ENCODE measurements at regions not wholly inside any gene's neighbourhood (a gene's known extent, or its start where the extent isn't known, plus 50 kb on each side); places are given as distances from the start of the nearest gene placed in this dataset.

DNA sequence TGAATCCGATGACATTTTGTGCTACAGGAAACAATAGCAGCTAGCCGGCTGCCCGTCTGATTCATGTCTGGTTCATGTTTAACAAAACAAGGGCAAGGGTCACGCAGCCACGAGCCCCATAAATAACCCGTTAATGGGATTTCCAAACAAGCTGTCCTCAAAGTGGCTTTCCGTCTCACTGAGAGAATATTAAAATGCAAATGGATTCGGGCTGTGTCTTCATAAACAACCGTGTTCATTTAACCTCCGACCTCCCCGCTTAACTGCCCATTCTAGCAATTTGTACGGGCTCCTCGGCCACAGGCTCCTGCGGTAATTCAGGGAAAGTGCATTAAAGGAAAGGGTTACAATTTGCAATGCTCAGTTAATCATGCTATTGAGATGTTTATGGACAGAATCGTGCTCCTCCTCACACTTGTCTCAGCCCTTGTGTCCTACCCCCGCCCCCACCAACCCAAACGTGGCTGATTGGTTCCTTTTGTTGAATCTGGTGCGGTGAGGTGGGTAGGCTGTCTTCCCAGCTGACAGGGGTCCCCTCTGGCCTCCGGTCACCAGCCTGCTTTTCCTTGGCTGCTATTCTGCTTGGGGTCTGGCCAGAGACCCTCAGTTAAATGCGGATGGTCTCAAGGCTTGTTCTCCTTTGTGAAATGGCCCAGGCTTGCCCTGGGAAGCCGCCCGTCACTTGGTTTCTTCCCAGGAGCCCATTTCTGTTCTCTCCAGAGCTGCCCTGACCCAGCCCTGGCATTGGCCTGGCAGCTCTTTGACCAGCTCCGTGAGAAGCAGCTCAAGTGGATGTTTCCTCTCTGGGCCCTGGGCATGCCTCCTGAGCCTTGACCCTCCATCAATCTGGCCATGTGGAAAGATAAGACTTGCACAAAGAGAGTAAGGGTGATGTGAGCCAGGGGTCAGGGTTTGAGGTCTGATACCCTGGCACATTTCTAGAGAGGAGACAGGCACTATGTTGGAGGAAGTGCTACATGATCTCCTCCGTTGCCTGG is 200.7 kb upstream of the POU3F1 start:
- Mint-ChIP-seq H3K27me3 (peaks cover 15% of the 10 kb centered on the region), H3K36me3 (no peaks in the 10 kb centered on the region), H3K9me3 (no peaks in the 10 kb centered on the region), H3K27ac (no peak overlapping the region), H3K4me3 (no peak overlapping the region), H3K4me1 (peaks cover 2% of the 10 kb centered on the region)
- ATAC-seq (ENCODE audit: low read depth) (no peak), DNase-seq (ENCODE audit: low spot score in 2 of 2) (no peak)

DNA sequence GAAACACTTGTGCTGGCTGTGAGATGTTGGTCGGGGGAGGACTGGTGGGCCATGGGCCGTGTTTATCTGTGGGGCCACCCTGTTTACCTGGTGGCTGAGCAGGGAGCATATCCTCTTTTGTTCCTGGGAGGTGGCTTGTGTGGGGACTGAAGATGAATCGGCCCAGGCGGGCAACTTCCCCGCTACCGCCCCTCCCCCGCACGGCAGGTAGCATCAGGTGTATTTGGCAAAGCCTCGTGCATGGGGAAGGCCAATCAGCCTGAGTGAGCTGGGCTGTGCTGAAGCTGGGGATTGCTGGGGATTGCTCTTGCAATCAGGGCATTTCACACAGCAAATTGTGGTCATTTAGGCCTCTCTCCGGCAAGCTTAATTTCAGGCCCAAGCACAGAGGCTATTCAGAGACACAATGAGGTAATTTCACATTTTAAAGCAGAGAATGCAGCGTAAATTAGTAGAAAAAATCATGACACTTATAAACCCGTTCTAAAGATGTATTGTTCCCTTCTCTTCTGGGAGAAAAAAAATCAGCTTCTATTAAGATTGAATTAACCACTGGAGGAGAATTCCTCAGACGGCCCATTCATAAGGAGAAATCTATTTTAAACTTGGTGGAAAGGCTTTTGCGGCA is 197.7 kb upstream of the POU3F1 start:
- DNase-seq (ENCODE audit: low spot score in 2 of 2): no peak
- no peaks in the 10 kb centered on the region for H3K9me3 Mint-ChIP-seq
- no peak overlapping the region for H3K27ac Mint-ChIP-seq
- no peak for ATAC-seq (ENCODE audit: low read depth)
- peaks cover 2% of the 10 kb centered on the region for H3K4me1 Mint-ChIP-seq
- H3K36me3 Mint-ChIP-seq: no peaks in the 10 kb centered on the region
- H3K27me3 Mint-ChIP-seq: peaks cover 6% of the 10 kb centered on the region
- no peak overlapping the region for H3K4me3 Mint-ChIP-seq

DNA sequence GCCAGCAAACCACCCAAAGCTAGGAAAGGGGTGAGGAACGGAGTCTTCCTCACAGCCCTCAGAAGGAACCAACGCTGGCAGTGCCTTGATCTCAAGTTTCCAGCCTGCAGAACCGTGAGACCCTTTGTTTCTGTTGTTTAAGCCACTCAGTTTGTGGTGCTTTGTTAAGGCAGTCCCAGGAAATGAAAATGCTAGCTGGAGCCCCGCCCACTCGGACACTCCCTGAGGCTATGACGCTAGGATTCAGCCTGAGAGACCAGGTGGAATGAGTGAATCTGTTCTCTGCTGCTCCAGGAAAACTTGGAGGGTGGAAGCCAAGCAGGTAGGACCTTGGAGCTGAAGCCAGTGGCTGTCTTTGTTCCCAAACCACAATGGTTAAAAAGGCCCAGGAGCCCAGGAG is 196.5 kb upstream of the POU3F1 start:
- H3K4me1 Mint-ChIP-seq: no peaks in the 10 kb centered on the region
- H3K4me3 Mint-ChIP-seq: no peak overlapping the region
- DNase-seq (ENCODE audit: low spot score in 2 of 2): no peak
- H3K27me3 Mint-ChIP-seq: no peaks in the 10 kb centered on the region
- H3K9me3 Mint-ChIP-seq: no peaks in the 10 kb centered on the region
- no peaks in the 10 kb centered on the region for H3K36me3 Mint-ChIP-seq
- no peak for ATAC-seq (ENCODE audit: low read depth)
- no peak overlapping the region for H3K27ac Mint-ChIP-seq

DNA sequence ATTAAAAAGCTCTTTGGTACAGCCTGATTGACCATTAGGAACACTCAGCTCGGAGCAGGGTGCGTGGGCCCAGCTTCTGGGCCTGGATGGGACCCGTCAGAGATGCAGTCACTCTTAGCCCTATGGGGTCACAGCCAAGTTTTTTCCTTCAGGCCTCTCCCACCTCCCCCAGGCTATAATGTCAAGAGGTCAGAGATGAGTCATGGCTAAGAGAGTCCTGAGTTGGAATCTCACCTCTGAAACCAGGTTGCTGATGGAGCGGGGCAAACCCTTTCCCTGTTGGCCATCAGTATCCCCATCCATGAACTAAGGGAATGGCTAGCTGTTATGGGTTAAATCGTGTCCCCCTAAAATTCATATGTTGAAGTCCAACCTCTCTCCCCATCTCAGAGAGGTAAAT is 195.9 kb upstream of the POU3F1 start:
- DNase-seq (ENCODE audit: low spot score in 2 of 2) (no peak), ATAC-seq (ENCODE audit: low read depth) (no peak)
- H3K9me3 Mint-ChIP-seq: no peaks in the 10 kb centered on the region
- H3K27ac Mint-ChIP-seq: no peak overlapping the region
- no peaks in the 10 kb centered on the region for H3K27me3 Mint-ChIP-seq
- H3K36me3 Mint-ChIP-seq: no peaks in the 10 kb centered on the region
- no peak overlapping the region for H3K4me3 Mint-ChIP-seq
- H3K4me1 Mint-ChIP-seq: no peaks in the 10 kb centered on the region

DNA sequence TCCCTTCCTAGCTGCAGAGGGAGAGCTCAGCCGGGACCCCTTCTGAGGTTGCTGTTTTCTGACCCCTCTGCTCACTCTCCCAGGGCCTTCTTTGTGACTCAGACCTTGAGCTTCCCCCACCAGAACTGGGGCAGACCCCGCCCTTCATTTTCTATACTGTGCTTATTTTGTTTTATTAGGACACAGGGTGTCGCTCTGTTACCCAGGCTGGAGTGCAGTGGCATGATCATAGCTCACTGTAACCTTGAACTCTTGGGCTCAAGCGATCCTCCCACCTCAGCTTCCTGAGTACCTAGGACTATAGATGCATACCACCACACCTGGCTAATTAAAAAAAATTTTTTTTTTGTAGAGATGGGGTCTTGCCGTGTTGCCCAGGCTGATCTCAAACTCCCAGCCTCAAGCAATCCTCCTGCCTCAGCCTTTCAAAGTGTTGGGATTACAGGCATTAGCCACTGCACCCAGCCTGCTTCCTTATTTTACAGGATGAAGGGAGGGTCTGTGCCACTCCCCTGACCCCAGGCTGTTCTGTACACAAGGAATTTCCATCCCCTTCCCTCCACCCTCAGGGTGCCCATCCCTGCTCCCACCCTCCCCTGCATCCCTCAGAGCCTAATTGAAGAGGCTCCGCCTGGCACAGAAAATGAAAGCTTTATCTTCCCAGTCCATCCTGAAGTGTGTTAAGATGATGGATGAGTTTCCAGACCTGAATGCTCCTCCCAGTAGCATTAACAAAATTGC is 195.2 kb upstream of the POU3F1 start:
- Mint-ChIP-seq H3K27me3 (no peaks in the 10 kb centered on the region), H3K27ac (no peak overlapping the region), H3K36me3 (no peaks in the 10 kb centered on the region), H3K4me3 (no peak overlapping the region), H3K9me3 (no peaks in the 10 kb centered on the region), H3K4me1 (no peaks in the 10 kb centered on the region)
- ATAC-seq (ENCODE audit: low read depth) (no peak), DNase-seq (ENCODE audit: low spot score in 2 of 2) (no peak)

DNA sequence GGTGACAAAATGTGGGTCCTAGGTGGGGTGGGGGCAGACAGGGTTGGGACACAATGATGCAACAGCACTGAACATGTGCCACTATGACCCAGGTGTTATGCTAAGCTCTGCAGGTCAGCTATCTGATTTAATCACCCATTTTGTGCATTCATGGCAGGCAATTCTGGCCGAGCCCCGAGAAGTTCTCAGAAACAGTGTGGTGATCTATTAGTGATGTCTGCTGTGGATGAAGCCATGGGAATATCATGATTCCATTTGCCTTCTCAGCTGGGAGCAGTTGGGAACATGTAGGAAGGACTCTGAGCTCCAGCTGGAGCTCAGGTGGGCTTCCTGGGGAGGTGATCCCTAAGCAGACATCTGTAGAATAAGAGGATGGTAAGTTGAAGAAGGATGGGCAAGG is 194.0 kb upstream of the POU3F1 start:
- H3K9me3 Mint-ChIP-seq: no peaks in the 10 kb centered on the region

DNA sequence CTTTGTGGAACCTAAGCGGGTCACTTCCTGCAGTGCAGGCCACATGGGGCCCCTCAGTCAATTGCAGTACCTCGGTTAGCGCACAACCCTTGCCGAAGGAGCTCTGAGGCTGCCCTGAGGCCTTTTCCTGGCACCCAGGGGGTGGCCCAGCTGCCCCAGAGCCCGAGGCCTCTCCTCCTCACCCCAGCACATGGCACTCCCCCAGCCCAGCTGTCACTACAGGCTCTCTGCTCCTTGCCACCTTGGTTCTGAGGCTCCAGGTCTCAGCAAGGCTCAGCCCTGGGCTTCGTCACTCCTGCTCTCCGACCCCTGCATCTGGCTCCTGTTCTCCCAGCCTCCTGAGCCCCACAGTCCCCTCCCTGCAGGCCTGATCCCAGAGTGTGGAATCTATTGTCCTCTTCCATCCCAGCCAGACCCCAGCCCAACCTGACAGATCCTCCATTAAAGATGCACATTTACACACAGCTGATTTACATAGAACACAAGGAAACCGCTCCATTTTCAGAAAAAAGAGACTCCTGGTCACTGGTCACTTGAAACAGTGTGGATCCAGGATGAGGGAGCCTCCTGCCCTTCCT is 192.8 kb upstream of the POU3F1 start:
- Mint-ChIP-seq H3K9me3 (no peaks in the 10 kb centered on the region), H3K27me3 (peaks cover 8% of the 10 kb centered on the region), H3K4me1 (no peaks in the 10 kb centered on the region), H3K4me3 (no peak overlapping the region), H3K27ac (no peak overlapping the region), H3K36me3 (no peaks in the 10 kb centered on the region)
- DNase-seq (ENCODE audit: low spot score in 2 of 2) (no peak), ATAC-seq (ENCODE audit: low read depth) (no peak)

More for the DNA sequence above, 194.0 kb upstream of the POU3F1 start:
- ATAC-seq (ENCODE audit: low read depth) (no peak), DNase-seq (ENCODE audit: low spot score in 2 of 2) (no peak)
- peaks cover 8% of the 10 kb centered on the region for H3K27me3 Mint-ChIP-seq
- no peak overlapping the region for H3K27ac Mint-ChIP-seq
- H3K4me3 Mint-ChIP-seq: no peak overlapping the region
- H3K4me1 Mint-ChIP-seq: no peaks in the 10 kb centered on the region
- no peaks in the 10 kb centered on the region for H3K36me3 Mint-ChIP-seq

DNA sequence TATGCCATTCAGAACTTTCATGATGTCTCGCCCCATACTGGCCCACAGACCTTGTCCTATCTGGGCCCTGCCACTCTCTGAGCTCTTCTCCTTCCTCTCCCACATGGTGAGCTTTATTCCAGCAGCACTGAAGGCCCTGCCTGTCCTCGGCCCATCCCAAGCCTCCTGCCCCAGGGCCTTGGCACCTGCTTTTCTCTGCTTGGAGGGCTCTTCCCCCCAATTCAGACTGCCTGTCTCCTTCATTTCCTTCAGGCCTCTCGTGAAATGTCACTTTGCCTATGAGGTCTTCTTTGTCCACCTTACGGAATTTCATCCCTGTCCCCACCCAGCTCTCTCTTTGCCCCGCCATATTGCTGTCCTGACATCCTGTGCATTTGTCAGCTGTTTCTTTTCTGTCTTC is 191.7 kb upstream of the POU3F1 start:
- peaks cover 2% of the 10 kb centered on the region for H3K36me3 Mint-ChIP-seq
- ATAC-seq (ENCODE audit: low read depth) (no peak), DNase-seq (ENCODE audit: low spot score in 2 of 2) (no peak)
- H3K4me1 Mint-ChIP-seq: no peaks in the 10 kb centered on the region
- H3K27me3 Mint-ChIP-seq: peaks cover 10% of the 10 kb centered on the region
- no peak overlapping the region for H3K4me3 Mint-ChIP-seq
- H3K9me3 Mint-ChIP-seq: no peaks in the 10 kb centered on the region
- H3K27ac Mint-ChIP-seq: no peak overlapping the region

DNA sequence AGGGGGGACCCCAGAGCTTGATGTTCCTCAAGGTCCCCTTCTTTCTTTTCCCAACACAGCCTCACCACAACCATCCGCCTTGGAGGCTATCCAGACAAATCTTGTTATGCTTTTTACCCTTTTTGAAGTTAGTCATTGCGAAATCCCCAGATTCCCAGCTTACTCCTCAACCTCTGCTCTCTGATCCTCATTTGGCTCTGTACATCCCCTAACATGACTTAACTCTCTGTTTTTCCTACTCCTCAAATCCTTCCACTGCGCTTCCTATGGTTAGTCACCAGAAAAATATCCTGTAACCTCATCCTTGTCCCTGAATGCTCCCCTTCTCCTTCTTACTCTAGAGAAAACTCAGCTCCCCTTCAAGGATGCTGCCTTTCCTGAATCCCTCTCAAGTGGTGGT is 189.1 kb upstream of the POU3F1 start:
- no peaks in the 10 kb centered on the region for H3K4me1 Mint-ChIP-seq
- no peak for DNase-seq (ENCODE audit: low spot score in 2 of 2)
- H3K4me3 Mint-ChIP-seq: no peak overlapping the region
- ATAC-seq (ENCODE audit: low read depth): no peak
- H3K9me3 Mint-ChIP-seq: no peaks in the 10 kb centered on the region
- peaks cover 10% of the 10 kb centered on the region for H3K27me3 Mint-ChIP-seq
- H3K36me3 Mint-ChIP-seq: peaks cover 2% of the 10 kb centered on the region
- no peak overlapping the region for H3K27ac Mint-ChIP-seq

DNA sequence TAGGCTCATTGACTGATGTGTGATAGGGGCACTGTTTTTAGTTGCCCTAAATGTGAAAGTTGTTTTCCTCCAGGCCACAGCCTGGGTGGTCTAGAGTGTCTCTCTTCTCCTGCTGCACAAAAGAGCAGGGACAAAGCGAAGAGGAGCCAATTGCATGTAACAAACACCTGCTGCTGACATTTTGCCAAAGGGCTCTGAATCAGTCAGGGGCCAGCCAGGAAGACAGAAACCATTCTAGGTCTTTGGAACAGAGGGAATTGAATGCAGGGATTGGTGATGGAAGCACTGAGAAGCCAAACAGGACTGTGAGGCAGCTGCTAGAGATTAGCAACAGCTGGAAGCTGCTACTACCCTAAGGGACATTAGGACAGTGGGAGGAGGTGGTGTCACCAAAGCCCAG is 185.3 kb upstream of the POU3F1 start:
- Mint-ChIP-seq H3K9me3 (no peaks in the 10 kb centered on the region), H3K27ac (no peak overlapping the region), H3K4me3 (no peak overlapping the region), H3K36me3 (peaks cover 2% of the 10 kb centered on the region), H3K4me1 (no peaks in the 10 kb centered on the region), H3K27me3 (peaks cover 10% of the 10 kb centered on the region)
- ATAC-seq (ENCODE audit: low read depth): no peak
- no peak for DNase-seq (ENCODE audit: low spot score in 2 of 2)

DNA sequence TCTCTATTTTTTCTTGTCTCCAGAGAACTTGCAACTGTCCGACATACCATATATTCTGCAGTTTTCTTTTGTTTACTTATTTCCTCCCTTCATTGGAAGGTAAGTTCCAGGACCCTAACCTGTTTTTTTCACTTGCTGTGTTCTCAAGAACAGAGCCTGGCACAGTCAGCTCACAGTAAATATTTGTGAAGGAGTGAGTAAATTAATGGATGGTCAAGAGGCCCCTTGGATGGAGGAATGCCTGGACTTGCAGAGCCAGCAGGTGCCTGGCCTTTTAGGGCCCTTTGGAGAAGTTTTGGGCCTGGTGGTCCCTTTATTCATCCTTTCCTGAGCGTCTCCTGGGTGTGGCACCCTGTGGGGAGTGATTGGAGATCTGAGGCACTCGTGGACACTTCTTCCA is 182.1 kb upstream of the POU3F1 start:
- no peaks in the 10 kb centered on the region for H3K9me3 Mint-ChIP-seq
- H3K27ac Mint-ChIP-seq: no peak overlapping the region
- no peak for DNase-seq (ENCODE audit: low spot score in 2 of 2)
- H3K4me1 Mint-ChIP-seq: peaks cover 6% of the 10 kb centered on the region
- no peak overlapping the region for H3K4me3 Mint-ChIP-seq
- H3K27me3 Mint-ChIP-seq: peaks cover 4% of the 10 kb centered on the region
- ATAC-seq (ENCODE audit: low read depth): no peak
- H3K36me3 Mint-ChIP-seq: peaks cover under 1% of the 10 kb centered on the region

DNA sequence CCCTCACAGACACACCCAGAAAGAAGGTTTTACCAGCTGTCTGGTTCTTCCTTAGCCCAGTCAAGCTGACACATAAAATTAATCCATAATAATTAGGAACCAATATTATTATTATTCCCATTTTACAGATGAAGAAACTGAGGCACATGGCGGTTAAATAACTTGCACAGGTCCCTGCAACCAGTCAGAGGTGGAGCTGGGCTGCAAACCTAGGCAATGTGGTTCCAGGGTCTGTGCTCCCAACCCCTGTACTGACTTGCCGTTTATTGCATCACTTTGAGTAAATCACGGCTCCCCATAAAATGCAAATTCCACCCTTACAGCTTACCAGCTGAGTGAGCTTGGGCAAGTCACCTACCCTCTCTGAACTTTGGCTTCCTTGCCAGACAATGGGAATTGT is 179.2 kb upstream of the POU3F1 start:
- DNase-seq (ENCODE audit: low spot score in 2 of 2) (no peak), ATAC-seq (ENCODE audit: low read depth) (no peak)
- H3K27me3 Mint-ChIP-seq: peaks cover 3% of the 10 kb centered on the region
- peaks cover 6% of the 10 kb centered on the region for H3K4me1 Mint-ChIP-seq
- H3K27ac Mint-ChIP-seq: no peak overlapping the region
- no peak overlapping the region for H3K4me3 Mint-ChIP-seq
- H3K36me3 Mint-ChIP-seq: no peaks in the 10 kb centered on the region
- no peaks in the 10 kb centered on the region for H3K9me3 Mint-ChIP-seq

DNA sequence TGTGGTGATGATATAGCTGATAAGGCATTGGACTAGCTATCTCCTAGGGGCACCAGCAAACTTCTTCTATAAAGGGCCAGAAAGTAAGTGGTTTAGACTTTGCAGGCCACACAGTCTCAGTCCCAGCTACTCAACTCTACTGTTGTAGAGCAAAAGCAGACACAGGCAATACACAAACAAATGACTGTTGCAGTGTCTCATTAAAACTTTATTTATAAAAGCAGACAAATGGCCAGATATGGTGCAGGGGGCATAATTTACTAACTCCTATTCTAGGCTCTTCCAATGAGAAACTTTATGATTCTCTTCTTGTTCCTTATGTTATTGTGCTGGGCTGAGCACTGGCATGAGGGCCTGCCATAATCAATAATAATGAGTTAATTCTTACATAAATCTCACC is 176.8 kb upstream of the POU3F1 start:
- Mint-ChIP-seq H3K9me3 (no peaks in the 10 kb centered on the region), H3K4me3 (no peak overlapping the region)
- ATAC-seq (ENCODE audit: low read depth): no peak

DNA sequence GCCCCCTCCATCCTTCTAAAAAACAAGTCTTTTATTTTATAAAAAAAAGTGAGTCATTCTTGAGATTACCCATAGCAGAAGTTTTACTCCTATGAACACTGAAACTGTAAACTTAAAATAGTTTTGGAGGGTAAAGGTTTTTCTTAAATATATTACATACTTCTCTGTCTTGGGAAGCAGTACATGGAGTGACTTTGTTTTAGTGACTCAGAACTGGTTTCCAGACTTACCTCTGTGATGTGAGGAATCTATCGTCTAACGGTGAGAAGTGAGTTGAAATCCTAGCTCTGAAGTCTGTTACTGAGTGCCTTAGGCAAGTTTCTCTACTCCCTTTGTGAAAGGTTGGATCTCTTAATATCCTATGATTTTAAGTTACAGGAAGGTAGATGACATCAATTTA is 176.3 kb upstream of the POU3F1 start:
- no peaks in the 10 kb centered on the region for H3K36me3 Mint-ChIP-seq
- H3K27ac Mint-ChIP-seq: no peak overlapping the region
- H3K4me3 Mint-ChIP-seq: no peak overlapping the region
- no peak for ATAC-seq (ENCODE audit: low read depth)
- H3K4me1 Mint-ChIP-seq: peaks cover 6% of the 10 kb centered on the region
- H3K9me3 Mint-ChIP-seq: no peaks in the 10 kb centered on the region
- peaks cover 7% of the 10 kb centered on the region for H3K27me3 Mint-ChIP-seq
- no peak for DNase-seq (ENCODE audit: low spot score in 2 of 2)

More for the DNA sequence above, 176.8 kb upstream of the POU3F1 start:
- Mint-ChIP-seq H3K27ac (no peak overlapping the region), H3K4me1 (peaks cover 6% of the 10 kb centered on the region), H3K27me3 (peaks cover 7% of the 10 kb centered on the region), H3K36me3 (no peaks in the 10 kb centered on the region)
- DNase-seq (ENCODE audit: low spot score in 2 of 2): no peak

Data from memory B cell (primary cell).